Ammon's horn (tissue), 1 donor: ENCODE measurements at regions not wholly inside any gene's neighbourhood (a gene's known extent, or its start where the extent isn't known, plus 50 kb on each side); places are given as distances from the start of the nearest gene placed in this dataset.

Source experiments
- DNase-seq: peaks from one replicate; pipeline ENCODE4 v3.0.0-alpha.2; 2016; ENCODE audit warnings: low spot score

DNA sequence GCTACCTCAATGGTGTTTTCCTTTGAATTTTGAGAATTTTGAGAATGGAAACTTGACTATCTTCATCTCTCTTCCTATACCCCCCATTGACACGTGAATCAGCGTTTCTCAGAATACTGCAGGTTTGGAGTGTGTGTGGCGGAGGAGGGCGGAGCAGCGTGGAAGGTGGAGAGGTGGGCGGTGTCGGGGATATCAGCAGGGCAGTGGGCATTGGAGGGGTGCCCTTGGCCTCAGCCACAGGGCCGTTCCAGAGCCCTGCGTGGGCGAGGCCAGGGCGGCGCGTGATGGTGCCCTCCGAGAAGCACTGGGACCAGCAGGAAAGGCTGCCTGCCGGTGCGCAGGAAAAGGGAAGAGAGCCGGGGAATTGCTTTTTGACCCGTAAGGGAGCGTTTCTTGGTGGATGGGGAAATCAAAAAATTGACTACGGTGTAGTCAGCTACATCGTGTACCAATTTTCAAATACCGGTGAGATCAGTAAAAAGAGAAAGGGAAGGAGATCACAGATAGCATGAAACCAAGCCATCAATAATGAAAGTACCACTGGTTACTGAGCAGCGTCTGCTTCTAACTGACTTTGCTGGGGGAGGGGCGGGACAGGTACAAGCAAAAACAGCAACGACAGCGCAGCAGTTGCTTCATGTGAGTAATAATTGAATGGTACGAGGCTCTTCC lies 82.7 kb upstream of the DUSP22 start:
- DNase-seq, result no peak

DNA sequence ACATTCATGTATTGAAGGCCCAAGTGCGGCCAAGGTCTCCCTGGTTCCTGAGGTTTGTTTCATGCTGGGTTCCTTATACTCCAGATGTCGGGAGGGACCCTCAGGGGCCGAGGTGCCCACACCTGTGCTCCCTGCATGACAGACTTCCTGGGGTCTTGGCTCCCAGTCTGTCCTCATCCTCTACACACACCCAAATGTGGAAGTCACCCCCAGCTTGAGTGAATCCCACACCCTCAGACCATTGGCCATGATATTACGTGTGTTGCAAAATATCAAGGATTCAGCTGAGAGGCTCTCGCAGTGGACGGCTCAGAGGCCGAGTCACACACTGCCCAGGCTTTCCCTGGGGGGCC lies 82.2 kb upstream of the DUSP22 start:
- DNase-seq, result no peak

DNA sequence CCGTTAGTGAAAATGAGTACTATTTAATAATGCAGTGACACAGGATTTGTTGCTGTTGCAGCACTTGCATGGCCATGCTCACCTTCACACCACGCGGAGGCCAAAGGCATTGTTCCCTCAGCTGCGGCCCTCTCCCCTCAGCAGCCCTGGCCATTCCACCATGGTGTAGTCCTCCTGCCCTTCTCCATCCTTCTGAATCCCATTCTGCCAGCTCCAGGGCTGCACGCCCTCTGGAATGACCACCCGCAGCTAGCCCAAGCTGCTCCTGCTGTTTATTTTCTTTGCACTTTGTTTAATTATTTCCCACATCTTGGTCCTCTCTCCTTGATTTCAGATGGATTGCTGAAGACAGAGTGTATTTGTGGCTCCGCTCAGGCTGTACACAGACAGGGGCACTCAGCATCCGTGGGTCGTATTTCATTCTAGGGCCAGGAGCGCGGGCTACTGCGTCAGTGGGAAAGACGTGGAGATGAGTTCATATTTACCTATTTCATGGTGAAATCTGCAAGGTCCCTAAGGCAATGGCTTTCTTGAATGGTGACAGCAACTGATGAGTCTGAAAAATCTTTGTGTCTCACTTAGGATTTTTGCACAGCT lies 81.4 kb upstream of the DUSP22 start:
- DNase-seq, result no peak

DNA sequence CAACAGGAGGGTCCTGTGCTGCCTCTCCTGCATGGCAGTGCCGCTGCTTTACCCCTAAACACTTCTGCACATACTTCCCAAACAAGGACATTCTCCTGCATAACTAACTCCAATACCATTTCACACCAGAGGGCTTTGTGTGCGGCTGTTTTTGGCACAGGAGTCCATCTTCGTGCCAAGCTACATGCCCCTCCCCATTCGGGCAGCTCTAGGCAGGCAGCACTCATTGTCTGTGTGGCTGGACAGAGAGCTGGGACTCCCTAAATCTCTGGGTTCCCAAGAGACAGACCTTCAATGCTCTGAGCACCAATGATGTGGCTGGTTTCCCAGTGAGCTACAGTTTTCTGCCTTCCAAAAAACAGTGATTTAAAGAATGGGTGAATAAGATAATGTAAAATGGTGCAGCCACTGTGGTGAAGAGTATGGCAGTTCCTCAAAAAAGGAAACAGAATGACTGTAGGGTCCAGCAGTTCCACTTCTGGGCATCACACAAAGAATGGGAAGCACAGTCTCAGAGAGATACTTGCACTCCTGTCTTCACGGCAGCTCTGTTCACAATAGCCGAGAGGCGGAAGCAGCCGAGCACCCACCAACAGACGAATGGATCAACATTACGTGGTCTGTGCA lies 80.3 kb upstream of the DUSP22 start:
- no peak for DNase-seq

DNA sequence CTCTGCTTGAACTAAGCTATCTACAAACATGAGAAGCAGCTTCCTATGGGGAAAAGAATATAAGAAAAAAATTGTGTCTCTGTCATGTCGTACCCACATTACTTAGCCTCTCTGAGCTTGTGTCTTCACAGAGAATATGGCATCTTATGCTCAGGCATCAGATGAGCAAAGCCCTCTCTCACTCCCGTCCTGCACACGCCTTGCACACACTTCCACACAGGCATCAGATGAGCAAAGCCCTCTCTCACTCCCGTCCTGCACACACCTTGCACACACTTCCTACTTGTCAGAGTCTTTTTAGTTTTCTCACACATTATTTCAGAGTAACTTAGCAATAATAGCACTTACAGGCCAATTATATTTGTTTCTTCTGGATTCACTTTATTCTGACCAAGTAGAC lies 79.0 kb upstream of the DUSP22 start:
- DNase-seq, result no peak

DNA sequence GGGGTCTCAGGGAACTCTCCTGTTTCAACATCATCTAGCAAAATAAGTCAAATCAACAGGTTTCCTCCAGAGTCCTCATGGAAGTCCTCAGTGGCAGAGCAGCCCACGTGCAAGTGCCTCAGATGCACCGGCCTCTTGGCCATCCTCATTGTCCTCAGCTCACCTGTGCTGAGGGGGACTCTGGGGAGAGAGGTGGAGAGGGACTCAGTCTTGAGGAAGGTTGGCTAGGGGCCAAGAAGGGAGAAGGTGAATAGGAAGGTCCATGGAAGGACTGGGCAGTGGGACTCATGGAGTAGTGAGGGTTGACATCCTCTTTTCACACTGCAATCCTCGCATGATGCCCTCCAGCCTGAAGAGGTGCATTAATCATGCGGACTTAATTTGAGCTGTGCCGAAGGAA lies 77.9 kb upstream of the DUSP22 start:
- DNase-seq, result no peak

DNA sequence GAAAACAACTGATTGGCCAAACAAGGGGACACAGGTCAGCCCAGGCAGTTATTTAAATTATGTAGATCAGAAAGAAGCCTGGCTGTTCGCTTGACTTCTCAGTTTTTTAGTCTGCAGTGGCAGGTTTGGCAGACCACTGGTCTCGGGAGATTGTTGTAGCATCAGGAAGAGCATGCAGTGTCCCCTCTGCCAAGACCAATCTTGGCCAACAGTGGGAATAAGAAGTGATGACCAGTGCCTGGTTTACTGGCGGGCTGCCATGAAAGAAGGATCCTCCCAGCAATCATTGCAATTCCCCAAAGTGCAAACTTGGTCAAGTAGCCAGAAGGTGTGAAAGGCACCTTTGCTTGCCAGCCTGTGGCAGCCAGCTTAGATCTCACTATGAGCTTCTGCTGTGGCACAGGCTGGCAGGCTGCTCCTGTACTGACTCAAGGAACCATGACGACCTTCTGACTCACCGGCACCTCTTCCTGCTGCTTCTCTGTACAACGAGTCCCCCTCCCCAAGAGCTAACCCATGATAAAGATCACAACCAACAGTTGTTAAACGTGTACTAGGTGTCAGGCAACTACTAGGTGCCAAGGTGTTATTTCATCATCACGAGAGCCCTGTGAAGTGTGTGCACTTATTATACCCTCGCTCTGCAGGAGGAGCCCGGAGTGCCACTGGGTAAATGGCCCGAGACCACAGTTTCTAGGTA lies 76.8 kb upstream of the DUSP22 start:
- DNase-seq, result no peak

DNA sequence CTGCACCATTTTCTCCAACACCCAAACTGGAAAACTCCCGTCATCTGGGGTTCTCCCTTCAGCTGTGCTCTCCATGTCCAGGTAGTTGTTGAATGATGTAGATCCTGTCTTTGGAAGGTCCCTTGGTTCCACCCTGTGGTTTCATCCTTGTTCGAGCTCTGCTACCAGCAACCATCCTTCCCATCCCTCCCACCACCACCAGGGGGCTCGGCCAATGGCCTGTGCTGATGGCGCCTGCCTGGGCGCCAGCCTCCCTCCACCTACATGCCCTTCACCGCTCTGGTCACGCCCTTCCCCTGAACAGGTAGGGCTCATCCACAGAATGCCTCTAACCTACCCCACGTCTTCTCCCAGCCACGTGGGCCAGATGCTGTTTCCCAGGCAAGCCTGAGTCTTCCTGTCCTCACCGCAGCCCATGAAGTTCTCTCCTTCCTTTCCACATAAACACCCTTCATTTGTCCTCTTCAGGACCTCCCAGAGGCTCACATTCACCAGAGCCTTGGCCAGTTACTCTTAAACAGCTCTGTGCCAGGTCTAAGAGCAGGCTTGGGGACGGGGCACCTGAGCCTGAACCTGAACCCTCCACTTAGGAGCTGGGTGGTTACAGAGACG lies 75.1 kb upstream of the DUSP22 start:
- DNase-seq, result no peak

DNA sequence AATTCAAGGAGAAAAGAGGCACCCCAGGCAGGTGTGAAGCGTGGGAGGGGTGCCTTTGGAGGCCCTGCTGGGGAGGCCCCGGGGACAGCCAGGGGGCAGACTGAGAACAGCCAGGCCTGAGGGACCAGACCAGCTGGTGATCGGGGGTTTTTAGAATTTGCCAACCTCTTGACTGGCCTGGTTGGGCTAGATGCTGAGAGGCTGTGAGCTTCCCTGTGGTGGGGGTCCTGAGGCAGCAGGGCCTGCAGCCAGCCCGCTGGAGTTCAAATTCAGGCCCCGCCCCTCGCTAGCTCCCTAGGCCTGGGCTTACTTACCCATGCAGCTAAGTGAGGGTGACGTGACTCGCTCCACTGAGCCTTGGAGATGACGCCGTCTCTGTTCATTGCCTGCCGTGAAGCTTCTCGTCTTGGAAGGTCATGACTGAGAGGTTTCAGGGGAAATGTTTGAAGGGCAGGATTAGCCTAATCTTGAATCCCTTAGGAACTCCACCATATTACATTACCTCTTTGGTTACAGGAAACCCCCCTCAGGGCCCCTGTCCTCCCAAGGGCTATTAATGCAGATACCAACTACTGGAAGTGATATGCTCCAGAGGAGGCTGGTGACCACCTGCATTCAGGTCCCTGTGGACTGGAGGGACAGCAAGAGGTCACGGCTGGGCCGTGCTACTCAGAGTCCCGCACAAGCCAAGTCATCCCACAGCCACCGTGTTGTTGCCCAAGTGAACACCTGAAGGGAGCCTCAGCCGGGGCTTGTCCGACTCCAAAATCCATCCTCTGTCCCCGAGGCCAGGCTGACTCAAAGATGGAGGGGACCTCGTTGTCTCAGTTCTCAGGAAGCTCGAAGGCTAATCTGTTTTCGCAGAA lies 73.9 kb upstream of the DUSP22 start:
- DNase-seq, result no peak

DNA sequence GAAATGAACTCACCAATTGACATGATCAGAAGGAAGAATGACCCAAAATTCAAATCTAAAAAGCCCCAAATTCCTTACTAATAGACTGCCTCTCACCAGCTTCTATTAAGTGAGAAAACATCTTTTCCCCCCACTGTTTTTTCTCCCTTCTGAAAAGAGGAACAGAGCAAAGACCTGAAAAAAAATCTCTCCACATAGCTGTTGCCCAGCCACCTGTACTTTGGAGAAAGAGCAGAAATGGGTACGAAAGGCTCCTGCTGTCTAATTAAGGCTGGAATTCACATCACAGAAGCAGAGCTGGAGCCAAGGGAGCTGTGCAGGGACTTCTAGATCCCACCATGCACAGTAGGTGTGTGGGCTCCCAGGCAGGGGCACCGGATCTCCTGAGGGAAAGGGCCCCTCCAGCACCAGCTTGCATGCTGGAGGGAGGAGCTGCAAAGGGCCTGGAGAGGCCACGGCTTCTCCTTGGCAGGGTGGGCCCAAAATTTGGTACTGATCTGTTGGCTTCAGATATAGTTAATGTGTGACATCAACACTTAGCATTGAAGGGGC lies 73.2 kb upstream of the DUSP22 start:
- DNase-seq, result no peak

DNA sequence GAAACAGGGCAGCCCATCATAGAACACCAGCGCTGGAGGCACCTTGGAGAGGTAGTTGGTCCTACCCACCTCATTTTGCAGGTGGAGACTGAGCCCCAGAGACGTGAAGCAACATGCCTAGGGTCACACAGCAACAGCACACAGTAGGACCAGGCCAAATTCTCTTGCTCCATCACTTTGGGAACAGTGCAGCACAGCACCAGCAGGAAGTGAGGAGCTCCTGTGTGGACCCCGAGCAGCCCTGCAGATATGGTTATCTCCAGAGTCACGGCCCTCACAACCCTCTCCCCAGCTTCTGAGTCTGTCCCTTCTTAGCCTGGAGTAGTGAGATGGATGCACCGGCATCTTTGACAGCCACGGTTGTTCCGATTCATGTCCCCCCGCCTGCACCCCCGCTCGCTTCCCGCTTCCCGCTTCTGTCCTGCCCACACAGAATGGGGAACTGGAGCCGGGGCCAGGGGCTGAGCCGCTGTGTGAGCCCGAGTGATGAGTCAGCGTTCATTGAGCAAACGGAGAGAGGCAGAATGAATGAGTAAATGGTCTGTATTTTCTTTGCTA lies 72.6 kb upstream of the DUSP22 start:
- peak; percentile 75 for DNase-seq

DNA sequence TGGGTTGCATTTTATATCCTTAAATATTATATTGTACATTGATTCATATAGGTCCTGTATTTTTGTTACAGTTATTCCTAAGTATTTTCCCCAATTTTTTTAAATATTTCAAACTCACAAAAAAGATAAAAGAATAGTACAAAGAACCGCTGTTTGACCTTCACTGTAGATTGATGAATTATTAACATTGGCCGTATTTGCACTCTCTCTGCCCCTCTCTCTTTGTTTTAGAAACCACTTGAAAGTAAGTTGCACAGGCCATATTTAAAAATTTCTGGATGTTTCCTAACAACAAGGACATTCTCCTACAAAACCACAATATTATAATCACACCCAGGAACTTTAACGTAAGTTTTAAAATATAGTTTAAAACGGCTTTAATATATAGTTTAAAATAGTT lies 72.0 kb upstream of the DUSP22 start:
- no peak for DNase-seq

DNA sequence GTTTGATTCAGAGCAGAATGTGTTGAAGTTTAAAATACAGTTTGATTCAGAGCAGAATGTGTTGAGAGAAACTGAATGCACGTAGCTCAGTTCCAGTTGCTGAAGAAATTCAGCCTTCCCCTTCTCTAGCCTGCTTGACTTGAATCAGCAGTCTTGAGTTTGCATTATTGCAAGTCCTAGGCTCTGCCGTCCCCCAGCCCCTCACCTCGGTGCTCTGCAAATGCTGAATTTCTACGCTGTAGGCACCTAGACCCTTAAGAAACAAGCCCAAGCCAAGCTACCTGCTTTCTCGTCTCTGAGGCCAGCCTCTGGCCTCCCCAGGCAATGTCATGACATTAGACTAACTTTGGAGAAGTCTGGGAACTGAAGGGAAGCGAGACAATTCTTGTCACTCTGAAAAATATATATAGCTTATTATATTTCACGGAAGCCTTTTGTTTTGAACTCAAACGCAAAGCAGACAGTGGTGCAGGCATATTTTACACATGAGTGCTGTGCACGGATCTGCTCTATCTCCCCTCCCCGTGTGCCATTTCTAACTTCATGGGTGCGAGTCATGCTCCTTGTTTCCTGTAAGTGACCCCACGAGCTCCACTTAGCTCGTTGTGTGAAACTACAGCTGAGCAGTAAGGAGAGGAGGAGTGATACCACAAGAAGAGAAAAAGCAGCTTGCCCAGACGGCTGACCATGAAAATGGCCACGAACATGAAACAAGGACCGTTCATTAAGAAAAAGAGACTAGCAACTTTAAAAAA lies 71.4 kb upstream of the DUSP22 start:
- no peak for DNase-seq

DNA sequence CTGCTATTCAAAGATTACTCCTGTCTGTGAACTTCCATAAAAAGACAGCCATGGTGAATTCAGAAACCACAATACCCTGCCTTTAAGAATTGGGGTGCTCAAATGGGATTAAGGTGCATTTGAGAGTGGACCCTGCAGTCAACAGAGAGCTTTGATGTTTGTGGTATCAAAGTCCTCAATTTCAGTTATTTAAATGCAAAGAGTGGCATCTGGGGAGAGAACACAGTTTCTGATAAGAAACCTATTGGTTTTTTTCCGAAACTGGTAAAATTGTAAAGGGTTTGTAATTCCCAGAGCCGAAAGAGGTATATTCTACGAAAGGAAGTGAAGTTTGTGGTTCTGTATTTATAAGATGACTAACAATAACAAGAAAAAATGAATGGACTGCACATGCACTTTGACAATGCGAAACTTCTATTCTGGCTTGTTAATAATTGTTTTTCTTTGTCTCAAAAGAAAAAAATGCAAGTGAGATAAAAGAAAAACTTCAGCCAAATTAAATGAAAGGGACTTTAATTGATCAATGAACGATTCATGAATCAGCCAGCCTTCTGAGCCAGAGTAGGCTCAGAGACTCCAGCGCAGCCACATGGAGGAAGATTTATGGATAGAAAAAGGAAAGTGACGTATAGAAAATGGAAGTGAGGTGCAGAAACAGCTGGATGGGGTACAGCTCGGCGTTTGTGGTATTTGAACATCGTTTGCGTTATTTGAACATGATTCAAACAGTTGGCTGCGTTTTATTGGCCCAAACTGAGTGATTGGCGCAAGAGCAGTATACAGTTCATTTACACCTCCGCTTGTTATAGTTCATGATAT lies 70.5 kb upstream of the DUSP22 start:
- DNase-seq, result no peak

DNA sequence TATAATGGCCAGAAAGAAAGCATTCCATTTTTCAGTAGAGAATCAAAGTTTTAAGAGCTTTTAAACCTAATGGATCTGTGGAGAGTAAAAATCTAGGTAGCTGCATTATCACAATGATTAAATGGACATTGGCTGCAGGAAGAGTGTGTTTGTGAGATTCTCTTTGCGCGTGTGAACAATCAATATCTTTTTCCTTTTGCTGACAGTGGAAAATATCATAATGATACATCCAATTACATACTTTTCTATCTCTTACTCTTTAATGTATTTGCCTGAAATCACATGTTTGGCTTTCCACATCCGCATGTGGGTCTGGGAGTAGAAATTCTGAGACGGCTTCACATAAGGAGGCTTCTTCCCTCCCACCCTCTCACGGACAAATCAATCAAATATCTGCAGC lies 69.8 kb upstream of the DUSP22 start:
- no peak for DNase-seq

DNA sequence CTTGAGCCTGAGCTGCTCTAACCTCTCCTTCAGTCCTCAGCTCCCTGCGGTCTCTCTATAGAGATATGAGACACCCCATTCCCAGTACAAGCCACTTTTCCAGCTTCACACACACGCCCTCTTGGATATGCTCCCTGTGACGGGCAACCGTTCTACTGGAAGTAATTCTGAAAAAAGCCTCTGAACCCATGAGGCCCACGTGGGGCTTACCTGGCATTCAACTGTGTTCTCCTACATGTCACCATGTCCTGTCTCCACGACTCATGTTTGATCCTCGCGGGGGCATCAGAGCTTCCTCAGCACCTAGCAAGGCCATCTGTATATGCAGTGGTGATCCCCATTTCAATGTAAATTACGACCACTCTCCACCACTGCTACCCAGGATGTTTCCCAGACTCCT lies 69.2 kb upstream of the DUSP22 start:
- DNase-seq, result no peak

DNA sequence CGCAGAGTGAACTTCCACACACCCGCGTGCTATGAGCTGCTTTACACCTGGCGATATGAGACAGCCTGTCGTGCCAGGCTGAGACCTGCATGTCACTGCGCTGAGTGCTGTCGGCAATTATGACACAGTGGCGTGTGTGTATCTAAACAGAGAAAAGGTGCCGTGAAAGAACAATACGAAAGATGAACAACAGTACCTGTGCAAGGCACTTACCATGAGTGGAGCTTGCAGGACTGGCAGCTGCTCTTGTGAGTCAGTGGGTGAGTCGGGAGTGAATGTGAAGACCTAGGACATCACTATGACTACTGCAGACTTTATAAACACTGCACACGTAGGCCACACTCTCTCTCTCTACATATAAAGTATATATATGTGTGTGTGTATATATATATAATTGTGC lies 68.5 kb upstream of the DUSP22 start:
- no peak for DNase-seq

DNA sequence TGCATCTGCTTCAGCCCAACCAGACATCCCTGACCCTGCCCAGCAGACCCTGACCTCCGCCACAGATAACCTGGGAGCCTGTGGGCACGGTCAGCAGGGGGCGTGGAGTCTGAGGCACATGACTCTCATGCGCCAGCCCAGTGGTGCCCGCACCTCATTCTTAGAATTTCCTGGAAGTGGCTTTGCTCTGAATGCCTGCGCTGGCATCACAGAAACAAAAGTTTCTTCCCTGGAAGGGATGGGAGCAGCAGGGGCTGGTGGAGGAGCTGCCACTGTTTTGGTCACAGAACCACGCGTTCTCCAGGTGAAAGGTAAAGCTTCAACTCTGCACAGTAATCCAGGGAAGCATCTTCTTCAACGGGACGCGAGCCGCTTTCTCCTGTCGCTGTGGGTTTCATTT lies 67.9 kb upstream of the DUSP22 start:
- DNase-seq, result no peak

DNA sequence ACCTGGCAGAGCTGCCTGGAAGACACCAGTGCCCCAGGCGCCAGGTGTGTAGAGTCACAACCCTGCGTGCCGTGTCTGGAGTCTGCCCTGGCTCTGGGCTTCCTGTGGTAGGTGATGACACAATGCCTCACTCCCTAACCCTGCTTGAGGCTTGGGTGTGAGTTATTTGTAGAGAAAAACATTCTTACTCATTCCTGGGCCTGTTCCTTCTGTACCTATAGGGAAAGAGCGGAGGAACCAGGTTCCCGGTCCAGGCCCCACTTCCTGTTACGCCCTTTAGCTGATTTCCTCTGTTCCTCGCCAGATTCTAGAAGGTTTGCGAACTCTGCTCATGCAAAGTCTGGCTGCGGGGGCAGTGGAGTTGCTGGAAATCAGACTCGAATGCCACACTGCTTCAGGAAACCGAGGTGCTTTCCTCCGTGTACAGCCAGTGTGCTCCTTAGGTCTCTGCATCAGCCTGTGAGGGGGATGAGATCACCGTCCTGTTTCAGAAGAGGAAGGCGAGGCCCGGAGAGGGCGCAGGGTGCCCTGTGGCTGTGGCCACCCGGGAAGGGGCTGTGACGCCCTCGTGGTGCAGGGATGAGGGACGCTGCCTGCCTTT lies 67.1 kb upstream of the DUSP22 start:
- DNase-seq, result no peak
